Keratinocyte (primary cell): ENCODE measurements at regions not wholly inside any gene's neighbourhood (a gene's known extent, or its start where the extent isn't known, plus 50 kb on each side); places are given as distances from the start of the nearest gene placed in this dataset.

ENCODE experiments used
- DNase-seq: peaks from one replicate; pipeline ENCODE4 v3.0.0-alpha.2; 2011; ENCODE audit warnings: low read depth, missing footprints, low spot score
- FAIRE-seq: peaks from 2 replicates; lab custom pipeline; 2011; peaks lifted over from hg19 to GRCh38; lab: Jason Lieb, UNC
- H2AFZ ChIP-seq: 2 replicates; pipeline ENCODE4 v1.6.0; 2012; ENCODE audit warnings: low read length, control low read depth, inconsistent platforms; ENCODE audit not compliant: control insufficient read depth
- H3K27ac ChIP-seq: 2 replicates; pipeline ENCODE4 v1.5.1; 2011; ENCODE audit warnings: low read length; ENCODE audit not compliant: control insufficient read depth, insufficient read depth
- H3K27me3 ChIP-seq: 3 replicates; pipeline ENCODE4 v1.6.0; 2011; ENCODE audit warnings: low read length; ENCODE audit not compliant: control insufficient read depth, insufficient read depth; ENCODE audit errors: extremely low read depth
- H3K36me3 ChIP-seq, 2 experiments: 2 replicates in 1 of 2; 3 replicates in 1 of 2; pipeline ENCODE4 v1.5.1; 2011; ENCODE audit warnings: low read length in 2 of 2, mild to moderate bottlenecking in 1 of 2; ENCODE audit not compliant: control insufficient read depth in 2 of 2, insufficient read depth in 2 of 2; ENCODE audit errors: extremely low read depth in 1 of 2
- H3K4me1 ChIP-seq: 3 replicates; pipeline ENCODE4 v1.5.1; 2011; ENCODE audit warnings: low read length; ENCODE audit not compliant: control insufficient read depth, insufficient read depth; ENCODE audit errors: extremely low read depth
- H3K4me2 ChIP-seq: 3 replicates; pipeline ENCODE4 v1.6.0; 2011; ENCODE audit warnings: low read depth, low read length; ENCODE audit not compliant: control insufficient read depth, insufficient read depth; ENCODE audit errors: extremely low read depth
- H3K4me3 ChIP-seq, 3 experiments: fragments of 200-600 bp in 1 of 3; sonication (generic) in 1 of 3; 2 replicates in 2 of 3; 3 replicates in 1 of 3; pipeline ENCODE4 v1.5.1; 2011 to 2016; ENCODE audit warnings: low read length in 3 of 3, mild to moderate bottlenecking in 3 of 3, control low read depth in 2 of 3, inconsistent platforms in 1 of 3, low read depth in 1 of 3, mixed read lengths in 1 of 3, mixed run types in 1 of 3, moderate library complexity in 1 of 3; ENCODE audit not compliant: control insufficient read depth in 2 of 3, insufficient read depth in 2 of 3; ENCODE audit errors: extremely low read depth in 1 of 3
- H3K79me2 ChIP-seq: 2 replicates; pipeline ENCODE4 v1.6.0; 2012; ENCODE audit warnings: low read length; ENCODE audit not compliant: control insufficient read depth, insufficient read depth
- H3K9ac ChIP-seq: 3 replicates; pipeline ENCODE4 v1.6.0; 2011; ENCODE audit warnings: low read length; ENCODE audit not compliant: control insufficient read depth, insufficient read depth; ENCODE audit errors: extremely low read depth
- H3K9me1 ChIP-seq: 3 replicates; pipeline ENCODE4 v1.6.0; 2011; ENCODE audit warnings: low read length; ENCODE audit not compliant: control insufficient read depth, insufficient read depth; ENCODE audit errors: extremely low read depth
- H3K9me3 ChIP-seq: 2 replicates; pipeline ENCODE4 v1.5.1; 2012; ENCODE audit warnings: low read depth, low read length; ENCODE audit not compliant: control insufficient read depth
- H4K20me1 ChIP-seq: 3 replicates; pipeline ENCODE4 v1.6.0; 2011; ENCODE audit warnings: low read length; ENCODE audit not compliant: control insufficient read depth, insufficient read depth; ENCODE audit errors: extremely low read depth
- CTCF ChIP-seq, 3 experiments: IDR thresholded peaks in 1 of 3; conservative IDR thresholded peaks in 1 of 3; optimal IDR thresholded peaks in 1 of 3; 2 replicates in 2 of 3; 3 replicates in 1 of 3; pipeline versions ENCODE3 to v1.5.1; 2011; ENCODE audit warnings: low read length in 3 of 3, mild to moderate bottlenecking in 3 of 3, moderate library complexity in 2 of 3, control low read depth in 1 of 3, inconsistent platforms in 1 of 3; ENCODE audit not compliant: insufficient read depth in 2 of 3; ENCODE audit errors: extremely low read depth in 1 of 3
- EZH2 ChIP-seq: IDR thresholded peaks from one replicate; pipeline ENCODE4 v1.6.1; 2012; ENCODE audit warnings: inconsistent platforms, mild to moderate bottlenecking, low read length, moderate library complexity
- dilution Hi-C: fragments of 300-500 bp; cut with MboI; formaldehyde crosslinking; loops from one replicate; pipeline ENCODE4 v1.7.0; 2020; ENCODE audit warnings: low sequenced_read_pairs; ENCODE audit not compliant: extremely low pct_ligation_motif_present

GRCh38 chrX:117752745-117753144, 363.9 kb downstream of the KLHL13 start:
- no peaks in the 10 kb centered on the region for H4K20me1 ChIP-seq
- no peak overlapping the region for H3K9ac ChIP-seq
- no peak for TF ChIP-seq EZH2
- no peak for TF ChIP-seq CTCF (optimal IDR thresholded peaks at IDR 0.05 in 1 of 3, IDR thresholded peaks at IDR 0.05 in 1 of 3, conservative IDR thresholded peaks at IDR 0.05 in 1 of 3; ENCODE audit: extremely low read depth in 1 of 3, insufficient read depth in 2 of 3, low read length in 3 of 3)
- no peak overlapping the region for H2AFZ ChIP-seq
- H3K9me1 ChIP-seq = no peaks in the 10 kb centered on the region
- H3K27ac ChIP-seq = no peak overlapping the region
- H3K27me3 ChIP-seq = no peaks in the 10 kb centered on the region
- DNase-seq = no peak
- H3K4me2 ChIP-seq = no peak overlapping the region
- no peak overlapping the region for H3K4me3 ChIP-seq
- no peaks in the 10 kb centered on the region for H3K36me3 ChIP-seq
- H3K4me1 ChIP-seq = no peaks in the 10 kb centered on the region
- no peaks in the 10 kb centered on the region for H3K9me3 ChIP-seq
- H3K79me2 ChIP-seq = no peaks in the 10 kb centered on the region
- FAIRE-seq = no peak
- dilution Hi-C loops = no loop called here

DNA sequence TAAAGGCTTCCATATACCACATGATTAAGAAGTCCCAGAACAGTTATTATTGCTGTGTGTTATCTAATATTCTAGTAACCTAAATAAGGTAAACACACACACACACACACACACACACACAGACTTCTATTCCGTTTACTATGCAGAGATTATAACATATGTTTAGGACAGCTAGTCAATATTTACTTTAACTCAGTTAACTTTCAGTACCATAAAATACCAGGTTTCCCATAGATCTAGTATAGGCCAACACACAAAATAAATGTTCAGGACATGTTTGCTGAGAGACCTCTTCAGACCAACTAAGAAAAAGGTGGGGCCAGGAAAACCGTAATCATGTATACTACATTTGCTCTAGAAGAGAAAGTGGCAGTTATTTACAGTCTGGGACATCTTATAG, 365.5 kb downstream of the KLHL13 start:
- Histone ChIP-seq H3K9me3 (no peaks in the 10 kb centered on the region), H3K27ac (no peak overlapping the region), H4K20me1 (no peaks in the 10 kb centered on the region), H3K4me3 (no peak overlapping the region), H3K36me3 (no peaks in the 10 kb centered on the region), H3K4me1 (no peaks in the 10 kb centered on the region), H3K27me3 (no peaks in the 10 kb centered on the region), H2AFZ (no peak overlapping the region), H3K9ac (no peak overlapping the region), H3K4me2 (no peak overlapping the region), H3K79me2 (no peaks in the 10 kb centered on the region), H3K9me1 (no peaks in the 10 kb centered on the region)
- dilution Hi-C loops = no loop called here
- DNase-seq = no peak
- TF ChIP-seq EZH2 (no peak), CTCF (optimal IDR thresholded peaks at IDR 0.05 in 1 of 3, IDR thresholded peaks at IDR 0.05 in 1 of 3, conservative IDR thresholded peaks at IDR 0.05 in 1 of 3; ENCODE audit: extremely low read depth in 1 of 3, insufficient read depth in 2 of 3, low read length in 3 of 3) (no peak)
- FAIRE-seq = no peak
